Mucosa of descending colon (tissue), 3 donors: ENCODE measurements at regions not wholly inside any gene's neighbourhood (a gene's known extent, or its start where the extent isn't known, plus 50 kb on each side); places are given as distances from the start of the nearest gene placed in this dataset.

Source experiments
- ATAC-seq: fragments of 200-7000 bp; cut with Tn5 transposase; one replicate; pipeline ENCODE4 v1.9.1; 2020; ENCODE audit warnings: mild to moderate bottlenecking, moderate library complexity
- DNase-seq, 3 donors: peaks; one replicate each; pipeline ENCODE4 v3.0.0-alpha.2; 2020
- H3K36me3 ChIP-seq: fragments of 200-600 bp; one replicate; pipeline ENCODE4 v1.8.0; 2021; ENCODE audit warnings: low read depth, mild to moderate bottlenecking
- H3K4me1 ChIP-seq: fragments of 200-600 bp; one replicate; pipeline ENCODE4 v1.8.0; 2021; ENCODE audit warnings: low read depth, mild to moderate bottlenecking
- H3K4me3 ChIP-seq: fragments of 200-600 bp; one replicate; pipeline ENCODE4 v1.8.0; 2021; ENCODE audit warnings: mild to moderate bottlenecking
- H3K9me3 ChIP-seq: fragments of 200-600 bp; one replicate; pipeline ENCODE4 v1.8.0; 2021; ENCODE audit warnings: mild to moderate bottlenecking
- CTCF ChIP-seq: fragments of 200-600 bp; IDR thresholded peaks from one replicate; pipeline ENCODE4 v1.8.0; 2022; ENCODE audit warnings: antibody characterized with exemption, mild to moderate bottlenecking
- intact Hi-C, 2 donors: fragments of 100-400 bp; cut with DNase I in 1 of 2; cut with micrococcal nuclease in 1 of 2; formaldehyde crosslinking; loops; one replicate each; pipeline versions ENCODE4 v1.11.0 to v1.11.1; 2022; cut with DNase I, micrococcal nuclease
- donor health status: DM: no; HTN: no; CAD: no; lungs with moderate emphysema.
- donor health status: DM: no; HTN: no; CAD: no.
- donor health status: DM: no; HTN: yes; CAD: no.

- intact Hi-C loops, result no loop called here
- H3K9me3 ChIP-seq, result no peaks in the 10 kb centered on the region
- DNase-seq (no peak), ATAC-seq (no peak)
- H3K4me1 ChIP-seq, result no peaks in the 10 kb centered on the region
- no peaks in the 10 kb centered on the region for H3K36me3 ChIP-seq
- TF ChIP-seq CTCF, result no peak
- H3K4me3 ChIP-seq, result no peak overlapping the region
Observed at GRCh38 chr3:180548050-180548449, 53.9 kb upstream of the TTC14 start.
